RCC 7860 (cell line): ENCODE measurements at regions not wholly inside any gene's neighbourhood (a gene's known extent, or its start where the extent isn't known, plus 50 kb on each side); places are given as distances from the start of the nearest gene placed in this dataset.
"Not testable (repeated sequence)": the region's sequence is repeated elsewhere in the genome, so short reads cannot be mapped to it uniquely, and the experiment has no call there.

ENCODE experiments used
- DNase-seq: peaks from one replicate; pipeline ENCODE4 v3.0.0-alpha.2; 2015; ENCODE audit warnings: low spot score
- FAIRE-seq: peaks from 2 replicates; lab custom pipeline; 2012; peaks lifted over from hg19 to GRCh38; lab: Jason Lieb, UNC

DNA sequence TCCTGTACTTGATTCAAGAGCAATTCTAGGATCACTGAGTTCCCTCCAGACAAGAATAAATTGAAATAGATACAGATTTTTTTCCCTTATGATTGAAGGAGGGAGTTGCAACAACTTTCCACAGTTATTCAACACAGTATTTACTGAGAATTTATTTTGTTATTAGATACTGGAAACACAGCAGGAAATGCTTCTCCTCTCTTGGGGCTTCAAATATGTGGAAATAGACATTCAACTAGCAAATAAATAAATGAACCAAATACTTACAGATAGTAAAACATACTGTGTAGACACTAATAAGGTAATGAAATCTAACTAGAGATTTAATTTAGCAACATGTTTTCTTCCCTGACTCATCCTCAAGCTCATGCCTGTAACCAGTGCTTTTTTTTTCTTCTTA lies 169.2 kb downstream of the LNPK start:
- no peak for DNase-seq
- no peak for FAIRE-seq

DNA sequence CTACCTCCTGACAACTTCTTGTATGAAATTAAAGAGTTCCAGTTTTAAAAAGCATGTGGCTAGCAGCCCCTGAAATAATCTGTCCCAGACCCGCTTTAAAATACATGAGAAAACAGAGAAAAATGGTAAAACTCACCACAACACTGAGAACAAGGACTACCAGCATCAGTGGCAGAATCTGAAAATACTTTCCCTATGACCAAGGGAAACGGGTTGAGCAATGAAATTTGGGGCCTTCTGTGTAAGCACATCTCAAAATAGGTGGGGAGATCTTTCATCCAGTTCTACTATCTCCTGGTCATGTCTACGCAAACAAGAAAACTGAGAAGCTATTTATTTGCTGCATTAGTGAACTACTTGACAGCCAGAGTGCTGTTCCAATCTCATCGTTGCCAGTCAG lies 172.3 kb downstream of the LNPK start:
- DNase-seq (no peak), FAIRE-seq (no peak)

DNA sequence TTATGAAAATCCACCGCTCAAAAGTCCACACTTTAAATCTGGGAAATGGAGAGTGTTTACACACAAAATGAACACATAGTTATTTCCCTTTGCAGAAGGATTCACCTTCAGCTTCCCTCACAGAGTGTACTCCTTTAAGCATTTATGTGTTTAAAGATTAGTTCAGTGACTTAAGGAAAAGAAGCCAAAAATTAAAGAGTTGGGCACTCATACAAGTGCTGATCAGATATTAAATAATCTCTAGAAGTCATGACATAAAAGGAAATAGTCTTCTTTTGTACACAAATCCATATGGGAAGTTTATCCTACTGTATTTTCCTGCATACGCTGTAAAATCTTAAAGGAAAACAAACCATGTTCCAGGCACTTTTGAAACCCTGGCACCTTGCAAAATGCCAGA lies 174.2 kb downstream of the LNPK start:
- no peak for DNase-seq
- FAIRE-seq = no peak

DNA sequence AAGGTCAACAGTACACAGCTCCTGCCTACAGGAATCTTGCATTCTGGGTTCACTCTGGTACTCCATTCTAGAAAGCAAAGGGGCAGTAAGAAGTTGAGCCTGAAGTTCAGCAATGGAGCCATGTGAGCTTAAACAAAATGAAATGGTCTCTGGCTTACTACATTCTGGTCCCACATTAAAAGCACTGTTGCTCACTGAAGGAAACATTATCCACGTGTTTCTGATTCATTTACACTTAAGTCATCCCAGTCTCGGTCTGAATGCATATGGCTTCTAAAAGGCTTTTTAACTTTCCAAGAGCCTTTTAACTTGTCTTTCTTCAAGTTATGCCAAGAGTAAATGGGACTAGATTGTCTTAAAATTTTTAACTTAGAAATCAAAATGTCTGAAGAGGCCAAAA lies 177.8 kb downstream of the LNPK start:
- DNase-seq (no peak), FAIRE-seq (no peak)

DNA sequence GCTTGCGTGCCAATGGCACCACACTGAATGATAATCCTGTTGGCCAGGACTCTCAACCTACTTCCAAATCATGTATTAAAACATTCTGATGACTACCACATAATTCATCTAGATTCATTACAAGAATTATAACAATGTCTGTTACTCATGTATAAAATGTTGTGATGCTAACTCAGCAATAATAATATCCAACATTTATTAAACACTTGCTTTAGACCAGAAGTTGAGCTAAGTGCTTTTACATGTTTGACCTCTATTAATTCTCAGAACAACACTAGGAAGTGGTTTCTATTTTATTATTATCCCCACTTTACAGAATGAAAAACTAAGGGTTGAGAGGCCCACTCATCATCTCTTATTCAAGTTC lies 178.4 kb downstream of the LNPK start:
- DNase-seq (no peak), FAIRE-seq (no peak)

DNA sequence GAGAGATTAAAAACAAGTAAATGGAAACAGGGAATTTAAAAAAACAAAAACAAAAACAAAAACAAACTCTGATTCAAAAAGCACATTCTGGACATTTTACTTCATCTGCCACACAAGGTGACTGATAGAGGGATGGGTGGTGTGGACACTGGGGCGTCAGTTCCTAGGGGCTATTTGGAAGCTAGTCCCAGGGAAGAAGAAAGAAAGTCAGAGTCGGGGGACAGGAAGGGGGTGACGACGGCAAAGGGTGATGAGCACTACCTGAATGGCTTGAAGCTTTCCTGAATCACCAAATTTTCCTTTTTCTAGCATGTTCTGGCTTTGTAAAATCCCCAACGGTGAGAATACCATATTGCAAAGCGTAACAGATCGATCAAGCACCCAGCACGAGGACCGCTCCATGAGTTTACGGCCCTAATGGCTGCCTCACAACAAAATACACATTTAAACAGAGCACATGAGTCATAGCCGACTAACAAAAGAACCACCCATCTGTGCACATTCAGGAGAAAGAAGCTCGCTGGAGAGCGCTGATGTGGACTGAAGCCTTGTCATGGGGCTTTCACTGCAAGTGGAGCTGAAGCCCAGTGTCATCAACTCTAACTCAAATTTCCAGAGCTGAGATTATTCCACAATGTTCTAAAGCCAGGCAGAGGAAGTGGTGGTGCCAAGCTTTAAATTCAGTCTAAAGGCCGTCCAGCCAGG lies 178.9 kb downstream of the LNPK start:
- no peak for FAIRE-seq
- DNase-seq = no peak

DNA sequence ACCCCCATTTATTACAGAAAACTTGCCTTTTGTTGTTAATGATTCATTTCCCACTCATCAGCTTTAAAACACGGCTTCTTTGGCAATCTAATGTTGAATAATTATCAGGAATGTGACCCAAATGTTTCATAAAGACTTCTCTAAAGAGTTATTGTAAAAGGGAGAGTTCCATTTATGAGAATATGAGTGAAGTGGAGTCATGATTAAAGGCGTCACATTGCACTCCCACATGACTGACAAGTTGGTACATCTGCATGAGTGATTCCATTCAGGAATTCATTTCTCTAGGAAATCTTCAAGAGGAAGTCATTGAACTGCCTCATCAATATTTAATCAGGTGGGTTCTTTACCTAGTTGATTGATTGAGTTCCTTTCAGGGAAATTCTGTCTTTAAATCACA lies 184.8 kb downstream of the LNPK start:
- DNase-seq (no peak), FAIRE-seq (no peak)

DNA sequence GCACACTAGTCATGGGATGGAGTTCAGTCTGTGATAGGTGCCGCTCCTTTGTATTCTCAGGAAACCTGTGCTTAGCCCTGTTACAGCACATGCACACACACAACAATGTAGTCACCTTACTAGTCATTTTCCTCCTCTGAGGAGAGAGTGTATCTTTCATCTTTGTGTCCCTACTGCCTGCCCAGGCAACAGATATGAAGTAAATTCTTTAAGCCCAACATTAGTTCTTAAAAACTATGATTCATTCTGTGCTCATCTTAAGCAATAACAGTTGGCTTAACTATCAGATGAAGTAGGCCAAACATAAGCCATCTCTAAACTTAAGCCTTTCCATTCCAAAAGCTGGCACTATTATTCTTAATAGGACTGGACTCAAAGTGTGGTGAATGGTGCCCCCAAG lies 186.5 kb downstream of the LNPK start:
- DNase-seq = no peak
- FAIRE-seq = no peak

DNA sequence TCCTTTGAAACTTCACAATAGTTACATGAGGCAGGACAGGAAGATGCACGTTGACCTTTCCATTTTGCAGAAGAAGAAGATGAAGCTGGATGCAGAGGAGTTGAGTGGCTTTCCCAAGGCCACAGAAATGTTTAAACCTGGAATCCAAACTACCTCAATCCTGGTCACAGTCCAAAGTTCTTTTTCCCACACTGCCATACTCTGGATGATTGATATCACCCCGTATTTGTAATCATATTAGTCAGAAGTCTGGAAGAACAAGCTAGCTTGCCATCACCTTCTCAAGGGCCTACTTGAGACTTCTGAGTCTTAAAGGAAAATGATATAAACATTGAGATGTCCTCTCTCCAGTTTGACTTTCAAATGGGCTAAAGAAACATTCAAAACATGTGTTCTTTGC lies 190.1 kb downstream of the LNPK start:
- no peak for FAIRE-seq
- no peak for DNase-seq

DNA sequence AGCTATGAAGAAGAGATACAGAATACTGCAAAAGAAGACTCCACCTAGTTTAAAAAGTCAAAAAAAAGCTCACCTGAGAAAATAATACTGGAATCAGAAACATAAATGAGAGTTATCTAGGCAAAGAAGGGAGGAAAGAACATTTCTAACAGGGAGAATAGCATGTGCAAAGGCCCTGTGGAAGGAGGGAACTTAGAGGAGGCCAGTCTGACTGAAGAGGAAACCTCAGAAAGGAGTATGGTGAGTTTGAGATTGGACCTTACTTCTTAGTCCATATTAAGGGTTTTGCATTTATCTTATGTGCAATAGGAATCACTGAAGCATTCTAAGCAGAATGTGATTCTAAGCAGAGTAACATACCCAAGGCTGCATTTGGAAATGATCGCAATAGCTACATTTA lies 193.2 kb downstream of the LNPK start:
- DNase-seq (no peak), FAIRE-seq (no peak)

DNA sequence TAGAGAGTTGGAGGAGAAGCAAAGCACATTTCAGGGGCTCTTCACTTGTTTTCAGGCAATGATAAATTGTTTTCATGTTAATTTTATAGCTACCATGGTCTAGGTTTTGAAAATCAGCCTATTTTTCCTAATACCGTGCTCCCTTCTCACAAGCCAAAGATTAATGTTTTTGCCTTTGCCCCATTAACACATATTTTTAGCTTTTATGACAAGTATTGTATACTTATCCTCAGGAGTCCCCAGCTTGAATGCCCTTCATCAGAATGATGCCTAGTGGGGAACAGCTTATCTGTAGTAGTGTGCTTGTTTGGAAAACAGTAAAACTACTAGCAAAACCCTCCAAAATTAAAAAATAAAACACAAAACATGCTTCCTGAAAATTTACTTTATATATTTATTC lies 194.0 kb downstream of the LNPK start:
- no peak for FAIRE-seq
- no peak for DNase-seq

DNA sequence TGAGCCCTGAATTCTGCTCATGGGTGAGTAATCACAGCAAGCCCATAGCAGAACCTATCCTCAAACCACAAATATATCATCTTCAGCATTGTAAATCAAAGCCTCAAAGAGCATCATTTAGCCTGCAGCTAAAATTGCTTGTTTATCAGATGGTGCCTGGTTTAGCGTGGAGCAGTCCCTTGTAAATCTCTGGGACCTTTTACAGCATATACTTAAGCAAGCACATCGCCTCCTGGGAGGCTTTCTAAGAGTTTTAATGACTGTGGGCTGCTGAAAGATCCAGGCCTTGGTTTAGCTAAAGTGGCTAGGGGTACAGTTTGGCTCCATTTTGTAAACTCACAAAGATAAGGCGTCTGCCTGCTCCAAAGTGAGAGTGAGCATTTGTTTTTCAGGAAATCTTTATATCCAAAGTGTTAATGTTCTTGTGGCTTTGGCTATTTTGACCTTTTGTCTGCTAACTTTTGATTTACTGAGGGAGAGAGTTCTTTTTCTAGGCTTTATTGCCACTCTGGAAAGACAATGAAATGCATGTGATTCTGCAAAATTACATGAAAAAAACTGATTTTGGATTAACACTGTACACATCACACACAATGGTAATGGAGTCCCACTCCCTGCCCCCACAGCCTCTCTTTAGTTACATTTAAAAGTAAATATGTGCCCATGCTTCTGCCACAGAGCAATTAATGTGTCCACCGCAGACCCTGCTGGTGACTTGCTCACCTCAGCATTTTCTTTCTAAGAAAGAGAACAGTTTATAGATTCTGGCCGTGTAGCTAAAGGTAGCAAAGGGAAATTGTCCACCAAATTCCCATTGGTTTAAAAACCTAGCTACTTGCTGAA lies 194.8 kb downstream of the LNPK start:
- DNase-seq = no peak
- FAIRE-seq = no peak

DNA sequence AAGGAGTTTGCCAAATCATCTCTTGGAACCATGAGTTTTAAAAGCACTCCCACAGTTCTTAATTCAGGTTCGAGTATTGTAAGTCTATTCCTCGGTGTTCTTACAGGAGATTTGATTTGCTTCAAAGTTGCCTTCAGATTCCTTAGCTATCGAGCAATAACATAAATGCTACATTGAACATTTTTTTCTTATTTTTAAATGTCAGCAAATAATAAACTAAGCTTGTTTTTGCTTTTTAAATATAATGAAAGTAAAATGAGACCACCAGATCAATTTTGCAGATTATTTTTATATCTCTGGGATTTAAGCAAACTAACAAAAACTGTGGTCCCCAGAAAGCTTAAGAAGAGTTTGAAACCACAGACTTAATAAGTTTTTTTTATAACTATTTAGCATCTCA lies 195.5 kb downstream of the LNPK start:
- FAIRE-seq (no peak), DNase-seq (no peak)

DNA sequence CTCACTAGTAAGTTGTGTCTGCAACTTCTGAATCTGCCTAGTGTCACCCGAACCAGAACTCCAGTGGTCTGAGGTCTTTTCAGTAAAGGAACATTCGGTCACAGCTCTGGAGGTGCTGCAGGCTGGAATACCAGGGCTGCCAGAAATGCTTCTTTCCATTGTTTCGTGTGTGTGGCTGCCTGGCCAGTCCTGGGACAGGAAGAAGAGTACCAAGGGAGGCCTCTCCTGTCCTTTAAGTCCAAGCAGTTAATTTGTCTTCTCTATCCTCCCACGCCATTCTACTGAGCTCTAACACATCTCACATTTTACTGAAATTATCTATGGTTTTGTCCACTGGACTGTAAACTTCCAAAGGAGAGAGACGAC lies 196.0 kb downstream of the LNPK start:
- DNase-seq (no peak), FAIRE-seq (no peak)

DNA sequence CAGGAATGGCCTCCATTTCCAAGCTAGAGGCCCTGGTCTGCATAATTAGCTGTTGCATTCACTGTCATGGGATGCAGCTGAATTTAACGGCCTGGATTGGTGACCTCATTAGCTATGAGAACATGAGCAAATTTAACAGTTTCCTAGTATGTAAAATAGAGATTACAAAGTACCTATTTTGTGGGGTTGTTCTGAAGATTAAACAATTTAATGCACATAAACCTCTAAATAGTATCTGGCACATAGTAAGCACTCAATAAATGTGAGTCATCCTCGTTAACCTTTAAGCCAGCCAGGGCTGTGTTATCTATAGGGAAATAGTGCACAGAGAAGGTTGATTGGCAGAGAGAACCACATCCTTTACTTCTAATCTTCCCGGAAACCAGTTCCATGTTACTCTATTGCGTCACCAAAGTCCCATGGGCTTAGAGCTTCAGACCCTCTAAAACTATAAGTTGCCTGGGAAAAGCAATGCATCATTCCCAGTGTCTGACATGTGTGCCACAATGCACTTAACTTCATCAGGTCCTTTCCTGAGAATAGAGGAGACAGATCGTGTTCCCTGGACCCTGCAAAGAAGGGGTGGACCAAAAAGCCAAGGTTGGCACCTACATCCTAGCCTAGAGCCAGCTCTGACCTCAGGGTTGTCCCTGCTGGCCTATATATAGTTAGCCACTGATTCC lies 196.5 kb downstream of the LNPK start:
- DNase-seq = no peak
- no peak for FAIRE-seq

DNA sequence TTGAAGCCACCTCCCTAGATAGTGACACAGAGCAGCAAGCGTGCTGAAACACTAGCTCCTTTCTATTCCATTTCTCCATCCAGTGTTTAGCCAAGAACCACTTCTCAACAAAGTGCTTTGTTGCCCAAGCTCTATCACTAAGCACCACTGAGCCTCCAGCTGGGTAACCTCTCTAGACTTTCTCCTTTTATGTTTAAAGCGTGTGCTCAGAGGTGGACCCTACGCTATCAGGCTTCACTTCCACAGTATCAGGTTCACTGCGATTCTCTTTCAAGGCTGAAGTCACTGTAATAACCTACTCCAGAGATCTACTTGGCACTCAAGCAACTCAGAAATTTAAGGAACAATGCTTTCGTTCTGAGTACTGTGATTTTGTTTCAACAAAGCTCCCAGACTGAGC lies 197.9 kb downstream of the LNPK start:
- DNase-seq (no peak), FAIRE-seq (no peak)

DNA sequence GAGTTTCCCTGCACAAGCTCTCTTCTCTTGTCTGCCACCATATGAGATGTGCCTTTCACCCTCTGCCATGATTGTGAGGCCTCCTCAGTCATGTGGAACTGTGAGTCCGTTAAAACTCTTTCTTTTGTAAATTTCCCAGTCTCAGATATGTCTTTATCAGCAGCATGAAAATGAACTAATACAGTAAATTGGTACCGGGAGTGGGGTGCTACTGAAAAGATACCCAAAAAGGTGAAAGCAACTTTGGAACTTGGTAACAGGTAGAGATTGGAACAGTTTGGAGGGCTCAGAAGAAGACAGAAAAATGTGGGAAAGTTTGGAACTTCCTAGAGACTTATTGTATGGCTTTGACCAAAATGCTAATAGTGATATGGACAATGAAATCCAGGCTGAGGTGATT lies 205.6 kb downstream of the LNPK start:
- not testable (repeated sequence) for FAIRE-seq, DNase-seq

DNA sequence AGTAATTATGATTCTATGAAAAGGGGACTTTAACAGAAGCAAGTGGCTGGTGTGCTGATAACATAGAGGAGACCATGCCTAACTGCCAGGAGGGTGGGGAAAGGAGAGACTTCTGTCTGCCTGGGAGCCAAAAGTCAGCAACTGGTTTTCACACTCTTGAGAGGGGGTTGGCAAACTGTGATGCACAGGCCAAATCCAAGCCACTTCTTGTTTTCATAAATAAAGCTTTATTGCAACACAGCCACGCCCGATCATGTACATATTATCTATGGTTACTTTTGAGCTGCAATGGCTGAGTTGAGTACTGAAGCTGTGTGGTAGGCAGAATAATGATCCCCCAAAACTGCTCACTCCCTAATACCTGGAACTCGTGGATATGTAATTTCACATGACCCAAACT lies 208.4 kb downstream of the LNPK start:
- DNase-seq (no peak), FAIRE-seq (no peak)

DNA sequence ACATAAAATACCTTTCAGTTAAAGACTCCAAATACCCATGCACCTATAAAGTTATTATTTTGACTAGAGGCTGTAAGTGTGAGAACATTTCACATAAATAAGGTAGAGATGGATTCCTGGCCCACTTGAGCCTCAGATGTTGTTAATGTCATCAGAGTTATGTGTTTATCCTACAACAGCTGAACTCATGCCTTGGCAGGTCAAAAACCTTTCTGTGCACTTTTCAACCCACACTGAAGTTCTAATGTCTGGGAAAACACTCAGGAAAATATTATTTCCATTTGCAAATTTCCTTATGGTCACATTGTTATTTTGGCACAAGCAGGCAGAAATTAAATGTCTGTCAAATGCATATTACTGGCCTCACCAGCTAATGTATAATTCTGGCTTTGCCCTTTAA lies 209.2 kb downstream of the LNPK start:
- DNase-seq (no peak), FAIRE-seq (no peak)

DNA sequence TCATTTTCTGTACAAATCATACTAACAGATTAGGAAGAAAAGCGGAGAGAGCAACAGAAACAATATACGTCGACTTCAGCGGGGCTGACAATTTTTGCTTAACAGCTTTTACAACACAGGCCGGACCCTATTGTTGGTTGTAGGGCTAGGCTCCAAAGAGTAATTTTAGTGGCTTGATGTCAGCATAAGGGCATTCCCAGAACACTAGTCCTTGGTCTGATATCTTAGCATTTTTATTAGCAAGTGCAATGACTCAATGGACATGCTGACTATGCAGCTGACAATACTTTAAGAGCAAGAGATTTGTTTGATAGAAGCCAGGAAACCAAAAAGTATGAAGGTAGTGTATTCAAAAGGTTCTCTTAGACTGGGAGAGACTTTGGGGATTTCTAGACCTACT lies 209.9 kb downstream of the LNPK start:
- FAIRE-seq (no peak), DNase-seq (no peak)

DNA sequence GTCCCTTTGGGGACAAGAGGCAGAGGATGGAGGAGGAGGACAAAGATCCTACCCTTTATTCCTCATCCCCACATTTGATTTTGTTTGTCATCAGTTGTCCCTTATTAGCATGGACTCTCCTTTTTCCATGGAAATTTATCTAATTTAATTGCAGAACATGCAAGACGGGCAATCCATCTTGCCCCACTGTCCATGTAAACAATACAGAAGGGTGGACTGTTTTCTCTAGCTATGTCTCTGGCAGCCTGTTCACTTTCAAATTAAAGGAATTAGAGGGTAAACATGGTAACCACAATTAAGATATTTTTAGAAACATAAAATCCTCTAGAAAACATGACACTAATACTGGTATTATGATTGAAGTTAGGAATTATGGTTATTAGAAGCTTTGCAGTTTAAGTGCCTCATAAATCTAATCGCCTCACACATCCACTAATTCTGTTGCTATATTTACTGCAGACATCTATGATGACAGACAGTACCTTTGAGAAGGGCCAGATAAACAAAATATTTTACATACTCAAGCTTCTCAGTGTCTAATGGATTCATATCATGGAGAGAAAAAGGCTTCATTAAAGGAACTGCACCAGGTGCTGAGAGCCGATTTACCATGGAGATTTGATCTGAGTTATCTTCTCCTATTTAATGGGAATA lies 215.5 kb downstream of the LNPK start:
- DNase-seq = no peak
- FAIRE-seq = no peak

DNA sequence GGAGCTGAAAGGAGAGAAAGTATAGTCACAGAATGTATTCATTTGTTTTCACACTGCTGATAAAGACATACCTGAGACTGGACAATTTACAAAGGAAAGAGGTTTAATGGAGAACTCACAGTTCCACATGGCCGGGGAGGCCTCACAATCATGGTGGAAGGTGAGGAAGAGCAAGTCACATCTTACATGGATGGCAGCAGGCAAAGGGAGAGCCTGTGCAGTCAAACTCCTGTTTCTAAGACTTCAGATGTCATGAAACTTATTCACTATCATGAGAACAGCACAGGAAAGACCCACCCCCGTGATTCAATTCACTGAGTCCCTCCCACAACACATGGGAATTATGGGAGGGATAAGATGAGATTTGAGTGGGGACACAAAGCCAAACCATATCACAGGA lies 224.7 kb downstream of the LNPK start:
- DNase-seq, FAIRE-seq: not testable (repeated sequence)
